ENCODE measurements at regions not wholly inside any gene's neighbourhood (a gene's known extent, or its start where the extent isn't known, plus 50 kb on each side); places are given as distances from the start of the nearest gene placed in this dataset.

DNA sequence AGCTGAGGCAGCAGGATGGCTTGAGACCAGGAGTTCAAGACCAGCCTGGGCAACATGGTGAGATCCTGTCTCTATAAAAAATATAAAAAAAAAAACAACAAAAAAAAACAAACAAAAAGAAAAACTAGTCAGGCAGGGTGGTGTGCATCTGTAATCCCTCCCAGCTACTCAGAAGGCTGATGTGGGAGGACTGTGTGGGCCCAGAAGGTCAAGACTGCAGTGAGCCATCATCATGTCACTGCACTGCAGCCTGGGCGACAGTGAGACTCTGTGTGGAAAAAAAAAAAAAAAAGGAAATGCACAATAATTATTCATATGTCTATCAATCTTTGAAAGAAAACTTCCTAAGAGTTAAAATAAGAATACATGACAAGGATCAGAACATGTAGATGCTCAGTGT lies 178.3 kb downstream of the SEM1 start:
- Histone ChIP-seq H3K4me1 (ENCODE audit: insufficient read depth, low read length, poor library complexity, severe bottlenecking) (no peaks in the 10 kb centered on the region), H3K27me3 (replicated peaks; ENCODE audit: insufficient read depth, low read depth, low read length, poor library complexity) (peaks cover 14% of the 10 kb centered on the region), H3K9me3 (ENCODE audit: low read depth, low read length, poor library complexity, severe bottlenecking) (no peaks in the 10 kb centered on the region), H3K36me3 (ENCODE audit: insufficient read depth, low read length, poor library complexity, severe bottlenecking) (no peaks in the 10 kb centered on the region), H3K4me3 (ENCODE audit: low read depth, low read length, poor library complexity, severe bottlenecking) (no peak overlapping the region), H3K27ac (ENCODE audit: low read depth, low read length, poor library complexity, severe bottlenecking) (no peak overlapping the region)
- ChIA-PET CTCF (interaction anchor here (0.6 kb wide), 1 partner anchor 197 kb away, joined by 3 read pairs; no protein-coding TSS in a partner anchor), POLR2A (ENCODE audit: low non-redundant PET) (no interaction called here)
- TF ChIP-seq, protein P1, sequence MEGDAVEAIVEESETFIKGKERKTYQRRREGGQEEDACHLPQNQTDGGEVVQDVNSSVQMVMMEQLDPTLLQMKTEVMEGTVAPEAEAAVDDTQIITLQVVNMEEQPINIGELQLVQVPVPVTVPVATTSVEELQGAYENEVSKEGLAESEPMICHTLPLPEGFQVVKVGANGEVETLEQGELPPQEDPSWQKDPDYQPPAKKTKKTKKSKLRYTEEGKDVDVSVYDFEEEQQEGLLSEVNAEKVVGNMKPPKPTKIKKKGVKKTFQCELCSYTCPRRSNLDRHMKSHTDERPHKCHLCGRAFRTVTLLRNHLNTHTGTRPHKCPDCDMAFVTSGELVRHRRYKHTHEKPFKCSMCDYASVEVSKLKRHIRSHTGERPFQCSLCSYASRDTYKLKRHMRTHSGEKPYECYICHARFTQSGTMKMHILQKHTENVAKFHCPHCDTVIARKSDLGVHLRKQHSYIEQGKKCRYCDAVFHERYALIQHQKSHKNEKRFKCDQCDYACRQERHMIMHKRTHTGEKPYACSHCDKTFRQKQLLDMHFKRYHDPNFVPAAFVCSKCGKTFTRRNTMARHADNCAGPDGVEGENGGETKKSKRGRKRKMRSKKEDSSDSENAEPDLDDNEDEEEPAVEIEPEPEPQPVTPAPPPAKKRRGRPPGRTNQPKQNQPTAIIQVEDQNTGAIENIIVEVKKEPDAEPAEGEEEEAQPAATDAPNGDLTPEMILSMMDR (conservative IDR thresholded peaks at IDR 0.05; ENCODE audit: low read depth, low read length): no peak
- no peak for TF ChIP-seq EZH2 (IDR thresholded peaks at IDR 0.05; ENCODE audit: borderline replicate concordance, low read depth, low read length, poor library complexity, severe bottlenecking)
- DNase-seq (ENCODE audit: low spot score): no peak
- no TSS peak for BruUV-seq (replicated peaks)
- intact Hi-C loops (cut with micrococcal nuclease; ENCODE audit: unreplicated experiment): no loop called here

GRCh38 chr7:96530786-96531185 lies 178.9 kb downstream of the SEM1 start:
- ChIA-PET CTCF (no interaction called here), POLR2A (ENCODE audit: low non-redundant PET) (no interaction called here)
- H3K4me3 ChIP-seq (ENCODE audit: low read depth, low read length, poor library complexity, severe bottlenecking): no peak overlapping the region
- TF ChIP-seq, protein P1 (conservative IDR thresholded peaks at IDR 0.05; ENCODE audit: low read depth, low read length): no peak
- TF ChIP-seq EZH2 (IDR thresholded peaks at IDR 0.05; ENCODE audit: borderline replicate concordance, low read depth, low read length, poor library complexity, severe bottlenecking): no peak
- no peak overlapping the region for H3K27ac ChIP-seq (ENCODE audit: low read depth, low read length, poor library complexity, severe bottlenecking)
- H3K4me1 ChIP-seq (ENCODE audit: insufficient read depth, low read length, poor library complexity, severe bottlenecking): no peaks in the 10 kb centered on the region
- H3K36me3 ChIP-seq (ENCODE audit: insufficient read depth, low read length, poor library complexity, severe bottlenecking): no peaks in the 10 kb centered on the region
- BruUV-seq (replicated peaks): no TSS peak
- intact Hi-C loops (cut with micrococcal nuclease; ENCODE audit: unreplicated experiment): no loop called here
- DNase-seq (ENCODE audit: low spot score): no peak
- H3K27me3 ChIP-seq (replicated peaks; ENCODE audit: insufficient read depth, low read depth, low read length, poor library complexity): peaks cover 14% of the 10 kb centered on the region
- no peaks in the 10 kb centered on the region for H3K9me3 ChIP-seq (ENCODE audit: low read depth, low read length, poor library complexity, severe bottlenecking)

- POLR2A ChIA-PET (ENCODE audit: low non-redundant PET): no interaction called here
- Histone ChIP-seq H3K27ac (ENCODE audit: low read depth, low read length, poor library complexity, severe bottlenecking) (no peak overlapping the region), H3K9me3 (ENCODE audit: low read depth, low read length, poor library complexity, severe bottlenecking) (no peaks in the 10 kb centered on the region), H3K4me1 (ENCODE audit: insufficient read depth, low read length, poor library complexity, severe bottlenecking) (no peaks in the 10 kb centered on the region), H3K4me3 (ENCODE audit: low read depth, low read length, poor library complexity, severe bottlenecking) (no peak overlapping the region), H3K36me3 (ENCODE audit: insufficient read depth, low read length, poor library complexity, severe bottlenecking) (no peaks in the 10 kb centered on the region), H3K27me3 (replicated peaks; ENCODE audit: insufficient read depth, low read depth, low read length, poor library complexity) (peaks cover 7% of the 10 kb centered on the region)
- no peak for DNase-seq (ENCODE audit: low spot score)
- intact Hi-C loops (cut with micrococcal nuclease; ENCODE audit: unreplicated experiment): no loop called here
- BruUV-seq (replicated peaks): no TSS peak
- TF ChIP-seq EZH2 (IDR thresholded peaks at IDR 0.05; ENCODE audit: borderline replicate concordance, low read depth, low read length, poor library complexity, severe bottlenecking): no peak
- TF ChIP-seq, protein P1 (conservative IDR thresholded peaks at IDR 0.05; ENCODE audit: low read depth, low read length): no peak
- CTCF ChIA-PET: no interaction called here
These were observed 182.4 kb downstream of the SEM1 start for GRCh38 chr7:96527133-96527827.

All from A673 (cell line).